ENCODE measurements at regions not wholly inside any gene's neighbourhood (a gene's known extent, or its start where the extent isn't known, plus 50 kb on each side); places are given as distances from the start of the nearest gene placed in this dataset.

- H3K27me3 ChIP-seq (ENCODE audit: control insufficient read depth in 2 of 2, insufficient read depth in 2 of 2, low read length in 2 of 2) = no peaks in the 10 kb centered on the region
- H2AFZ ChIP-seq (ENCODE audit: low read depth, low read length) = peak overlapping the region; percentile 66
- H3K79me2 ChIP-seq (ENCODE audit: control insufficient read depth, insufficient read depth, low read length) = no peaks in the 10 kb centered on the region
- BruUV-seq (replicated peaks) = no TSS peak
- peaks cover 0 to 10% of the 10 kb centered on the region in 2 experiments; a peak in 3 of 5 replicates for H3K4me1 ChIP-seq (replicated peaks in 1 of 2; ENCODE audit: control insufficient read depth in 2 of 2, insufficient read depth in 2 of 2, low read length in 2 of 2)
- no peak overlapping the region for H3K27ac ChIP-seq (ENCODE audit: extremely low read depth, low read depth, low read length)
- H3K9ac ChIP-seq (ENCODE audit: insufficient read depth in 1 of 2, low read depth in 2 of 2, low read length in 2 of 2) = no peak overlapping the region
- no peaks in the 10 kb centered on the region for H3K36me3 ChIP-seq (ENCODE audit: control insufficient read depth, insufficient read depth, low read length)
- DNase-seq (ENCODE audit: extremely low read depth in 1 of 4, low spot score in 3 of 4) (no peak), ATAC-seq (no peak), FAIRE-seq (no peak)
- CTCF ChIA-PET (ENCODE audit: low intra/inter-chr PET ratio) = no interaction called here
- 57% methylated on average over 2 of the region's 2 CpGs for WGBS (ENCODE audit: insufficient coverage, low coverage, missing lambda C conversion rate)
- in situ Hi-C loops (cut with MboI) (no loop called here), intact Hi-C loops (cut with micrococcal nuclease) (no loop called here)
- H3K4me2 ChIP-seq (ENCODE audit: insufficient read depth, low read length) = no peak overlapping the region
- H4K20me1 ChIP-seq (replicated peaks; ENCODE audit: control insufficient read depth, insufficient read depth, low read length) = no peaks in the 10 kb centered on the region
- no peaks in the 10 kb centered on the region for H3K9me3 ChIP-seq (replicated peaks; ENCODE audit: control insufficient read depth, insufficient read depth, low read depth, low read length)
- H3K4me3 ChIP-seq = no peak overlapping the region
- POLR2A ChIA-PET = no interaction called here
- H3K9me1 ChIP-seq (ENCODE audit: control insufficient read depth, insufficient read depth, low read length) = no peaks in the 10 kb centered on the region
- no peak for TF ChIP-seq GTF2E2 (tag; IDR thresholded peaks at IDR 0.05)
- TF ChIP-seq ZBTB2 (IDR thresholded peaks at IDR 0.05) = no peak
- TF ChIP-seq ZNF395 (CRISPR knock-in tag; IDR thresholded peaks at IDR 0.05) = no peak
- no peak for TF ChIP-seq THRA (IDR thresholded peaks at IDR 0.05)
- TF ChIP-seq STAG1 (CRISPR knock-in tag; IDR thresholded peaks at IDR 0.05; ENCODE audit: borderline replicate concordance) = no peak
- TF ChIP-seq ZBTB43 (CRISPR knock-in tag; IDR thresholded peaks at IDR 0.05) = no peak
- no peak for TF ChIP-seq ZNF77 (CRISPR knock-in tag; IDR thresholded peaks at IDR 0.05)
- TF ChIP-seq HEY1 (CRISPR knock-in tag; IDR thresholded peaks at IDR 0.05; ENCODE audit: borderline replicate concordance) = no peak
- TF ChIP-seq GTF2B (IDR thresholded peaks at IDR 0.05; ENCODE audit: extremely low read depth, insufficient read length) = no peak
- no peak for TF ChIP-seq SIRT6 (IDR thresholded peaks at IDR 0.05; ENCODE audit: low read depth, low read length)
- no peak for TF ChIP-seq PKNOX1 (IDR thresholded peaks at IDR 0.05)
- TF ChIP-seq HOMEZ (CRISPR knock-in tag; IDR thresholded peaks at IDR 0.05) = no peak
- TF ChIP-seq SRF (CRISPR knock-in tag; IDR thresholded peaks at IDR 0.05) = no peak
- TF ChIP-seq ZNF174 (CRISPR knock-in tag; IDR thresholded peaks at IDR 0.05) = no peak
Measured at GRCh38 chr4:79173186-79173585, 152.7 kb downstream of the NAA11 start.

Data from K562 (cell line).